ENCODE measurements at regions not wholly inside any gene's neighbourhood (a gene's known extent, or its start where the extent isn't known, plus 50 kb on each side); places are given as distances from the start of the nearest gene placed in this dataset.

DNA sequence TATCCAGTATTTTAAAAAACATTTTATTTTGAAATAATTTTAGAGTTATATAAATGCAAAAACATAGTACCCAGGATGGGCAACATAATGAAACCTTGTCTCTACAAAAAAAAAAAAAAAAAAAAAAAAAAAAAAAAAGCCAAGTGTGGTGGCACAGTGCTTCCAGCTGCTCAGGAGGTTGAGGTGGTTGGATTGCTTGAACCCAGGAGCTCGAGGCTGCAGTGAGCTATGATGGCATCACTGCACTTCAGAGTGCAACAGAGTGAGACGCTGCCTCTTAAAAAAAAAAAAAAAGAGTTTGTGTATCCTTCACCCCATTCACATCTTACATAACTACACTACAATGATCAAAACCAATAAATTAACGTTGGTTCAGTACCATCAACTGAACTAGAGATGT lies 115.6 kb upstream of the KIF26B start:
- H3K27ac ChIP-seq, result no peak overlapping the region
- TF ChIP-seq, protein P1, sequence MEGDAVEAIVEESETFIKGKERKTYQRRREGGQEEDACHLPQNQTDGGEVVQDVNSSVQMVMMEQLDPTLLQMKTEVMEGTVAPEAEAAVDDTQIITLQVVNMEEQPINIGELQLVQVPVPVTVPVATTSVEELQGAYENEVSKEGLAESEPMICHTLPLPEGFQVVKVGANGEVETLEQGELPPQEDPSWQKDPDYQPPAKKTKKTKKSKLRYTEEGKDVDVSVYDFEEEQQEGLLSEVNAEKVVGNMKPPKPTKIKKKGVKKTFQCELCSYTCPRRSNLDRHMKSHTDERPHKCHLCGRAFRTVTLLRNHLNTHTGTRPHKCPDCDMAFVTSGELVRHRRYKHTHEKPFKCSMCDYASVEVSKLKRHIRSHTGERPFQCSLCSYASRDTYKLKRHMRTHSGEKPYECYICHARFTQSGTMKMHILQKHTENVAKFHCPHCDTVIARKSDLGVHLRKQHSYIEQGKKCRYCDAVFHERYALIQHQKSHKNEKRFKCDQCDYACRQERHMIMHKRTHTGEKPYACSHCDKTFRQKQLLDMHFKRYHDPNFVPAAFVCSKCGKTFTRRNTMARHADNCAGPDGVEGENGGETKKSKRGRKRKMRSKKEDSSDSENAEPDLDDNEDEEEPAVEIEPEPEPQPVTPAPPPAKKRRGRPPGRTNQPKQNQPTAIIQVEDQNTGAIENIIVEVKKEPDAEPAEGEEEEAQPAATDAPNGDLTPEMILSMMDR (conservative IDR thresholded peaks at IDR 0.05; ENCODE audit: low read depth), result no peak
- no peak for DNase-seq (ENCODE audit: low spot score)
- ChIA-PET POLR2A (ENCODE audit: low non-redundant PET) (no interaction called here), CTCF (no interaction called here)

DNA sequence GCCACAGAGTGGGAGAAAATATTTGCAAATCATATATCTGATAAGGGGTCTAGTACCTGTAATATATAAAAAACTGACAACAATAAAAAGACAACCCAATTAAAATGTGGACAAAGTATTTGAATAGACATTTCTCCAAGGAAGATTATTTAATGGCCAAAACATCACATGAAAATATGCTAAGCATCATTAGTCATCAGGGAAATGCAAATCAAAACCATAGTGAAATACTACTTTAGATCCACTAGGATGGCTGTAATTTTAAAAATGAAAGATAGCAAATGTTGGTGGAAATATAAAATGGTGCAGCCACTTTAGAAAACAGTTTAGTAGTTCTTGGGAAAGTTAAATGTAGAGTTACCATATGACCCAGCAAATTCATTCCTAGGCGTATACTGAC lies 118.7 kb upstream of the KIF26B start:
- ChIA-PET POLR2A (ENCODE audit: low non-redundant PET) (interaction anchor here (0.7 kb wide), 1 partner anchor 67 kb away, joined by 3 read pairs; a partner anchor contains a TSS), CTCF (interaction anchor here (0.7 kb wide), 1 partner anchor 957 kb away, joined by 4 read pairs; no protein-coding TSS in a partner anchor)
- TF ChIP-seq, protein P1 (conservative IDR thresholded peaks at IDR 0.05; ENCODE audit: low read depth), result no peak

DNA sequence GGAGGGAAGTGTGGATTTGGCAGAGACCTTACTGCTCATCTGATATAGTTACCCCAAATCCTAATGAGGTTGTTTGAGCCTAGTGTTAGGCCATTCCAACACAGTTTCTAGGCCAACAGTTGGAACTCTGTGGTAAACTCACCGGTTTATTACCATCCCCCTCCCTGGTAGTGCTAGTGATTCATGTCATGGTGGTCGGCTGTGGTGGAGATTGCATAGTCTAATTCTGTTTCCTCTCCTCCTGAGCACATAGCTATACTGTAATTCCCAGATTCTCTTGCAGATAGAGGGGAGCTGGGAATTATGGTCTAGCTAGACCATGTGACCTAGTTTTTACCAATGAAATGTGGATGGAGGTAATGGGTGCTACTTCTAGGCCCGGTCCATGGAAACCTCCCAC lies 123.7 kb upstream of the KIF26B start:
- DNase-seq (ENCODE audit: low spot score), result no peak
- H3K27ac ChIP-seq, result no peak overlapping the region
- CTCF ChIA-PET, result interaction anchor here (1.4 kb wide), 1 partner anchor 12 kb away, joined by 6 read pairs; no protein-coding TSS in a partner anchor
- TF ChIP-seq, protein P1 (conservative IDR thresholded peaks at IDR 0.05; ENCODE audit: low read depth), result no peak
- POLR2A ChIA-PET (ENCODE audit: low non-redundant PET), result no interaction called here

More for the DNA sequence above, 118.7 kb upstream of the KIF26B start:
- DNase-seq (ENCODE audit: low spot score), result no peak
- H3K27ac ChIP-seq, result no peak overlapping the region

DNA sequence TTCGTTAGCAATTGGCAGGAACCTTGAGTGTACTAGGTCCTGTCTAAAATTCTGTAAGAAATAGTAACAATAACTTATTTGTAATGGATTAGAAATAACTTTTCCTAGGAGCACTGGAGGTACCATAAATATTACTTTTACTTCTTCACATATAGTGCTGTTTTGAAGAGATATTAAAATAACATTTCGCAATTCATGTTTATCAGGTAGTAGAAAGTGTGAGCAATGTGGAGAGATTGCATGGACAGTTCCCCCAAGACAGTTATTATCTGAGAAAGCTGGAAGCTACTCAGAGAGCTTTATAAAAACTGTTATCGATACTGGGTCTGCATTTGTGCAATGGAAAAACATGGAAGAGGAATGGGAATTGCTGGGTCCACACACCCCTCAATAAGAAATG lies 128.5 kb upstream of the KIF26B start:
- DNase-seq (ENCODE audit: low spot score), result no peak
- H3K27ac ChIP-seq, result no peak overlapping the region
- CTCF ChIA-PET, result interaction anchor here (0.6 kb wide), 1 partner anchor 176 kb away, joined by 4 read pairs; no protein-coding TSS in a partner anchor
- TF ChIP-seq, protein P1 (conservative IDR thresholded peaks at IDR 0.05; ENCODE audit: low read depth), result no peak
- POLR2A ChIA-PET (ENCODE audit: low non-redundant PET), result no interaction called here

DNA sequence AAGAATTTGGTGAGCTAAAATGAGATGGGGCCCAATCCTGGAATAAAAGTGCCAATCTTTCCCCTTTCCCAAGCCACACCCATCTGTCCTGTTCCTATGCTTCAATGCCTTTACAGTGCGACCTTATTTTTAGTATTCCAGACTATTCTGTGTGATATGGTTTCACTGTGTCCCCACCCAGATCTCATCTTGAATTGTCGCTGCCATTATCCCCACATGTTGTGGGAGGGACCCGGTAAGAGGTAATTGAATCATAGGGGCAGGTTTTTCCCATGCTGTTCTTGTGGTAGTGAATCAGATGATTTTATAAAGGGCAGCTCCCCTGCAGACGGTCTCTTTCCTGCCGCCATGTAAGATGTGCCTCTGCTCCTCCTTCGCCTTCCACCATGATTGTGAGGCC lies 129.3 kb upstream of the KIF26B start:
- H3K27ac ChIP-seq, result no peak overlapping the region
- POLR2A ChIA-PET (ENCODE audit: low non-redundant PET), result no interaction called here
- CTCF ChIA-PET, result interaction anchor here (0.6 kb wide), 1 partner anchor 175 kb away, joined by 4 read pairs; no protein-coding TSS in a partner anchor
- DNase-seq (ENCODE audit: low spot score), result no peak
- TF ChIP-seq, protein P1 (conservative IDR thresholded peaks at IDR 0.05; ENCODE audit: low read depth), result no peak

DNA sequence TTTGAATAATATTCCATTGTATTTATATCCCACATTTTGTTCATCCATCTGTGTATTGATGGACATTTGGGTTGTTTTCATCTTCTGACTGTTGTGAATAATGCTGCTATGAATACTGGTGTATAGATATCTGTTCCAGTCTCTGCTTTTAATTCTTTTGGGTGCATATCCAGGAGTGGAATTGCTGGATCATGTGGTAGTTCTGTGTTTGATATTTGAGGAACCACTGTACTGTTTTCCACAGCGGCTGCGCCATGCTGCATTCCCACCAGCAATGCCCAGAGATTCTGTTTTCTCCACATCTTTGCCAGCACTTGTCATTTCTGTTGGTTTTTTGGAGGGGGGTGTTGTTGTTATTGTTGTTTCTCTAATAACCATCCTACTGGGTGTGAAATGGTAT lies 131.6 kb upstream of the KIF26B start:
- no peak for DNase-seq (ENCODE audit: low spot score)
- ChIA-PET CTCF (no interaction called here), POLR2A (ENCODE audit: low non-redundant PET) (no interaction called here)
- no peak overlapping the region for H3K27ac ChIP-seq
- TF ChIP-seq, protein P1 (conservative IDR thresholded peaks at IDR 0.05; ENCODE audit: low read depth), result no peak

All from RWPE1 (cell line).